HEK293 (cell line): ENCODE measurements at regions not wholly inside any gene's neighbourhood (a gene's known extent, or its start where the extent isn't known, plus 50 kb on each side); places are given as distances from the start of the nearest gene placed in this dataset.

Experiments
- CTCF ChIA-PET: fragments of 350-600 bp; formaldehyde crosslinking; extraction: SDS; loops from one replicate; lab custom pipeline; 2021; ENCODE audit warnings: antibody characterized with exemption; lab: Yijun Ruan, JAX
- POLR2A ChIA-PET: fragments of 300-600 bp; formaldehyde crosslinking; extraction: SDS; loops from one replicate; lab custom pipeline; 2020; ENCODE audit warnings: antibody characterized with exemption, inconsistent platforms; lab: Yijun Ruan, JAX
- H3K27ac ChIP-seq: fragments of 200-500 bp; sonication (Bioruptor generic); 2 replicates; pipeline ENCODE4 v1.5.1; 2014; ENCODE audit warnings: low read depth, low read length, control low read depth, inconsistent platforms; ENCODE audit errors: extremely low read depth
- H3K36me3 ChIP-seq, 2 experiments: fragments of 200-500 bp in 1 of 2; sonication (Bioruptor generic) in 1 of 2; 1 replicate in 1 of 2; 2 replicates in 1 of 2; pipeline ENCODE4 v1.5.1; 2014 to 2017; ENCODE audit warnings: inconsistent platforms in 2 of 2, low read length in 2 of 2; ENCODE audit not compliant: control insufficient read depth in 2 of 2, insufficient read depth in 1 of 2
- H3K4me1 ChIP-seq: fragments of 200-500 bp; sonication (Bioruptor generic); 2 replicates; pipeline ENCODE4 v1.5.1; 2014; ENCODE audit warnings: mild to moderate bottlenecking, low read length, inconsistent platforms; ENCODE audit not compliant: control insufficient read depth, insufficient read depth
- H3K4me3 ChIP-seq: 2 replicates; pipeline ENCODE4 v1.5.1; 2011; ENCODE audit warnings: low read depth, mild to moderate bottlenecking, control low read depth, low read length, moderate library complexity
- H3K9me3 ChIP-seq: fragments of 200-500 bp; sonication (Bioruptor generic); 2 replicates; pipeline ENCODE4 v1.5.1; 2014; ENCODE audit warnings: low read depth, low read length, inconsistent platforms; ENCODE audit not compliant: control insufficient read depth, insufficient read depth
- ATF2 ChIP-seq: fragments of 450-650 bp; formaldehyde crosslinking; IDR thresholded peaks from 2 replicates; pipeline ENCODE4 v1.5.1; 2016; ENCODE audit warnings: missing biosample characterization, missing genetic modification characterization, low read depth
- CTCF ChIP-seq: fragments of 450-650 bp; formaldehyde crosslinking; IDR thresholded peaks from 2 replicates; pipeline ENCODE4 v1.5.1; 2016; ENCODE audit warnings: missing biosample characterization, missing genetic modification characterization
- EGR2 ChIP-seq: fragments of 450-650 bp; formaldehyde crosslinking; IDR thresholded peaks from 2 replicates; pipeline ENCODE4 v1.5.1; 2016; ENCODE audit warnings: low read depth, missing biosample characterization, missing genetic modification characterization
- FEZF1 ChIP-seq: fragments of 450-650 bp; formaldehyde crosslinking; IDR thresholded peaks from 2 replicates; pipeline ENCODE4 v1.5.1; 2016; ENCODE audit warnings: missing biosample characterization, missing genetic modification characterization
- GLIS2 ChIP-seq: fragments of 450-650 bp; formaldehyde crosslinking; IDR thresholded peaks from 2 replicates; pipeline ENCODE4 v1.5.1; 2016; ENCODE audit warnings: missing biosample characterization, missing genetic modification characterization
- INSM2 ChIP-seq: fragments of 450-650 bp; formaldehyde crosslinking; IDR thresholded peaks from 2 replicates; pipeline ENCODE4 v1.5.1; 2016; ENCODE audit warnings: missing biosample characterization, missing genetic modification characterization
- OVOL3 ChIP-seq: fragments of 450-650 bp; formaldehyde crosslinking; IDR thresholded peaks from 2 replicates; pipeline ENCODE4 v1.5.1; 2016; ENCODE audit warnings: missing biosample characterization, missing genetic modification characterization
- PRDM6 ChIP-seq: fragments of 450-650 bp; formaldehyde crosslinking; IDR thresholded peaks from 2 replicates; pipeline ENCODE4 v1.5.1; 2017; ENCODE audit warnings: missing biosample characterization, missing genetic modification characterization
- ZBTB6 ChIP-seq: fragments of 450-650 bp; formaldehyde crosslinking; IDR thresholded peaks from 2 replicates; pipeline ENCODE4 v1.5.1; 2017; ENCODE audit warnings: missing biosample characterization, missing genetic modification characterization
- ZFP3 ChIP-seq: fragments of 450-650 bp; formaldehyde crosslinking; IDR thresholded peaks from 2 replicates; pipeline ENCODE4 v1.5.1; 2016; ENCODE audit warnings: low read depth, missing biosample characterization, missing genetic modification characterization
- ZNF121 ChIP-seq: fragments of 450-650 bp; formaldehyde crosslinking; IDR thresholded peaks from 2 replicates; pipeline ENCODE4 v1.5.1; 2016; ENCODE audit warnings: missing biosample characterization, missing genetic modification characterization
- ZNF302 ChIP-seq: fragments of 450-650 bp; formaldehyde crosslinking; IDR thresholded peaks from 2 replicates; pipeline ENCODE4 v1.5.1; 2016; ENCODE audit warnings: missing biosample characterization, missing genetic modification characterization, low read depth
- ZNF433 ChIP-seq: fragments of 450-650 bp; formaldehyde crosslinking; IDR thresholded peaks from 2 replicates; pipeline ENCODE4 v1.5.1; 2016; ENCODE audit warnings: missing biosample characterization, missing genetic modification characterization, low read depth
- ZNF600 ChIP-seq: fragments of 450-650 bp; formaldehyde crosslinking; IDR thresholded peaks from 2 replicates; pipeline ENCODE4 v1.5.1; 2016; ENCODE audit warnings: missing biosample characterization, missing genetic modification characterization
- ZNF645 ChIP-seq: fragments of 450-650 bp; formaldehyde crosslinking; IDR thresholded peaks from 2 replicates; pipeline ENCODE4; 2016; ENCODE audit warnings: missing biosample characterization, missing genetic modification characterization
- ZNF654 ChIP-seq: fragments of 450-650 bp; formaldehyde crosslinking; IDR thresholded peaks from 2 replicates; pipeline ENCODE4 v1.5.1; 2016; ENCODE audit warnings: low read depth, missing biosample characterization, missing genetic modification characterization
- ZNF747 ChIP-seq: fragments of 450-650 bp; formaldehyde crosslinking; IDR thresholded peaks from 2 replicates; pipeline ENCODE4 v1.5.1; 2016; ENCODE audit warnings: missing biosample characterization, missing genetic modification characterization
- ZNF776 ChIP-seq: fragments of 450-650 bp; formaldehyde crosslinking; IDR thresholded peaks from 2 replicates; pipeline ENCODE4 v1.5.0; 2017; ENCODE audit warnings: missing biosample characterization, missing genetic modification characterization, borderline replicate concordance
- ZNF843 ChIP-seq: fragments of 450-650 bp; formaldehyde crosslinking; IDR thresholded peaks from 2 replicates; pipeline ENCODE4 v1.5.1; 2016; ENCODE audit warnings: missing biosample characterization, missing genetic modification characterization
- ZSCAN16 ChIP-seq: fragments of 450-650 bp; formaldehyde crosslinking; IDR thresholded peaks from 2 replicates; pipeline ENCODE4 v1.5.1; 2016; ENCODE audit warnings: missing biosample characterization, missing genetic modification characterization
- ZSCAN18 ChIP-seq: fragments of 450-650 bp; formaldehyde crosslinking; IDR thresholded peaks from 2 replicates; pipeline ENCODE4 v1.5.1; 2016; ENCODE audit warnings: missing biosample characterization, missing genetic modification characterization

- Histone ChIP-seq H3K36me3 (no peaks in the 10 kb centered on the region), H3K4me1 (no peaks in the 10 kb centered on the region), H3K4me3 (no peak overlapping the region), H3K9me3 (no peaks in the 10 kb centered on the region), H3K27ac (no peak overlapping the region)
- ChIA-PET POLR2A (no interaction called here), CTCF (interaction anchor here (0.5 to 0.6 kb wide), 2 partner anchors 951 to 1767 kb away, joined by 3 read pairs; no protein-coding TSS in a partner anchor)
- TF ChIP-seq ZNF776 (tag by site-specific recombination): no peak
- TF ChIP-seq ZSCAN16 (tag by site-specific recombination): no peak
- no peak for TF ChIP-seq ZNF121
- TF ChIP-seq FEZF1 (tag by site-specific recombination): no peak
- no peak for TF ChIP-seq ZNF747 (tag by site-specific recombination)
- no peak for TF ChIP-seq ZSCAN18 (tag by site-specific recombination)
- TF ChIP-seq EGR2 (tag by site-specific recombination): no peak
- TF ChIP-seq ZNF654 (tag by site-specific recombination): no peak
- TF ChIP-seq ZNF600 (tag by site-specific recombination): no peak
- no peak for TF ChIP-seq ZBTB6 (tag by site-specific recombination)
- no peak for TF ChIP-seq OVOL3 (tag by site-specific recombination)
- no peak for TF ChIP-seq ATF2
- TF ChIP-seq ZFP3 (tag by site-specific recombination): no peak
- no peak for TF ChIP-seq ZNF843 (tag by site-specific recombination)
These were observed 253.6 kb downstream of the SOX11 start for GRCh38 chr2:5945742-5946141.

GRCh38 chr2:5946225-5947115 is 254.3 kb downstream of the SOX11 start:
- Histone ChIP-seq H3K27ac (no peak overlapping the region), H3K9me3 (no peaks in the 10 kb centered on the region), H3K4me1 (no peaks in the 10 kb centered on the region), H3K4me3 (no peak overlapping the region), H3K36me3 (no peaks in the 10 kb centered on the region)
- ChIA-PET POLR2A (no interaction called here), CTCF (interaction anchor here (0.5 to 0.6 kb wide), 2 partner anchors 950 to 1768 kb away, joined by 3 read pairs; no protein-coding TSS in a partner anchor)
- TF ChIP-seq CTCF (no peak), ZNF302 (tag by site-specific recombination) (no peak), ZSCAN18 (tag by site-specific recombination) (no peak), GLIS2 (no peak), PRDM6 (no peak), INSM2 (tag by site-specific recombination) (no peak), ZNF433 (no peak), ZNF645 (tag by site-specific recombination) (no peak)
